H9 (cell line): ENCODE measurements at regions not wholly inside any gene's neighbourhood (a gene's known extent, or its start where the extent isn't known, plus 50 kb on each side); places are given as distances from the start of the nearest gene placed in this dataset.

Source experiments
- DNase-seq: peaks from one replicate; pipeline ENCODE4 v3.0.0-alpha.2; 2017
- H2AFZ ChIP-seq: one replicate; pipeline ENCODE4 v1.6.1; 2013; ENCODE audit warnings: mild to moderate bottlenecking, low read length, control low read depth, moderate library complexity
- H2AK5ac ChIP-seq: 2 replicates; pipeline ENCODE4 v1.6.1; 2013; ENCODE audit warnings: low read length, control low read depth, mixed read lengths; ENCODE audit not compliant: insufficient read length
- H2BK120ac ChIP-seq: one replicate; pipeline ENCODE4 v1.6.1; 2013; ENCODE audit warnings: low read depth, mild to moderate bottlenecking, low read length, control low read depth, inconsistent platforms; ENCODE audit not compliant: poor library complexity, severe bottlenecking
- H2BK12ac ChIP-seq: 2 replicates; pipeline ENCODE4 v1.6.1; 2013; ENCODE audit warnings: low read length, control low read depth, mixed read lengths, low read depth; ENCODE audit not compliant: insufficient read length
- H2BK15ac ChIP-seq: 2 replicates; pipeline ENCODE4 v1.6.1; 2013; ENCODE audit warnings: low read depth, low read length, control low read depth
- H2BK20ac ChIP-seq: one replicate; pipeline ENCODE4 v1.6.1; 2013; ENCODE audit warnings: low read depth, mild to moderate bottlenecking, low read length, control low read depth, inconsistent platforms; ENCODE audit not compliant: poor library complexity, severe bottlenecking
- H2BK5ac ChIP-seq: 2 replicates; pipeline ENCODE4 v1.6.1; 2013; ENCODE audit warnings: low read length, control low read depth, mixed read lengths; ENCODE audit not compliant: insufficient read length
- H3K14ac ChIP-seq: 2 replicates; pipeline ENCODE4 v1.6.1; 2013; ENCODE audit warnings: low read length, control low read depth; ENCODE audit not compliant: insufficient read depth
- H3K18ac ChIP-seq: 2 replicates; pipeline ENCODE4 v1.6.1; 2013; ENCODE audit warnings: low read depth, mild to moderate bottlenecking, mixed read lengths, low read length, control low read depth; ENCODE audit not compliant: insufficient read length
- H3K23ac ChIP-seq: 2 replicates; pipeline ENCODE4 v1.6.1; 2013; ENCODE audit warnings: low read length, control low read depth, mixed read lengths, low read depth; ENCODE audit not compliant: insufficient read length
- H3K23me2 ChIP-seq: 2 replicates; pipeline ENCODE4 v1.6.1; 2013; ENCODE audit warnings: low read depth, mild to moderate bottlenecking, mixed read lengths, low read length, control low read depth; ENCODE audit not compliant: insufficient read length, poor library complexity, severe bottlenecking
- H3K27ac ChIP-seq: 2 replicates; pipeline ENCODE4 v1.5.1; 2013; ENCODE audit warnings: low read length, control low read depth, mixed read lengths, low read depth; ENCODE audit not compliant: insufficient read length
- H3K27me3 ChIP-seq: 2 replicates; pipeline ENCODE4 v1.6.1; 2013; ENCODE audit warnings: low read length, control low read depth, inconsistent platforms; ENCODE audit not compliant: insufficient read depth
- H3K4ac ChIP-seq: 2 replicates; pipeline ENCODE4 v1.6.1; 2013; ENCODE audit warnings: low read depth, mild to moderate bottlenecking, control low read depth, inconsistent platforms, low read length, moderate library complexity
- H3K4me1 ChIP-seq: 2 replicates; pipeline ENCODE4 v1.6.1; 2013; ENCODE audit warnings: low read length, control low read depth, inconsistent platforms; ENCODE audit not compliant: insufficient read depth
- H3K4me2 ChIP-seq: 2 replicates; pipeline ENCODE4 v1.6.1; 2013; ENCODE audit warnings: low read length, control low read depth, mixed read lengths; ENCODE audit not compliant: insufficient read length, insufficient read depth
- H3K56ac ChIP-seq: 2 replicates; pipeline ENCODE4 v1.6.1; 2013; ENCODE audit warnings: low read depth, mild to moderate bottlenecking, mixed read lengths, low read length, control low read depth; ENCODE audit not compliant: insufficient read length
- H3K79me1 ChIP-seq: 2 replicates; pipeline ENCODE4 v1.6.1; 2013; ENCODE audit warnings: low read depth, mild to moderate bottlenecking, moderate library complexity, low read length, control low read depth, inconsistent platforms; ENCODE audit not compliant: insufficient read depth, poor library complexity, severe bottlenecking
- H3K79me2 ChIP-seq: 2 replicates; pipeline ENCODE4 v1.6.1; 2013; ENCODE audit warnings: low read length, control low read depth, inconsistent platforms; ENCODE audit not compliant: insufficient read depth
- H3K9ac ChIP-seq: 2 replicates; pipeline ENCODE4 v1.6.1; 2013; ENCODE audit warnings: low read length, control low read depth, mixed read lengths; ENCODE audit not compliant: insufficient read length; ENCODE audit errors: extremely low read depth
- H3K9me3 ChIP-seq: one replicate; pipeline ENCODE4 v1.6.1; 2013; ENCODE audit warnings: low read depth, low read length, inconsistent platforms; ENCODE audit not compliant: control insufficient read depth
- H3T11ph ChIP-seq: one replicate; pipeline ENCODE4 v1.6.1; 2013; ENCODE audit warnings: mild to moderate bottlenecking, low read length, control low read depth, inconsistent platforms
- H4K20me1 ChIP-seq: one replicate; pipeline ENCODE4 v1.6.1; 2013; ENCODE audit not compliant: control insufficient read depth, insufficient read length, insufficient read depth
- H4K5ac ChIP-seq: 2 replicates; pipeline ENCODE4 v1.6.1; 2013; ENCODE audit warnings: low read depth, mild to moderate bottlenecking, mixed read lengths, low read length, control low read depth; ENCODE audit not compliant: insufficient read length
- H4K8ac ChIP-seq: replicated peaks from 2 replicates; pipeline ENCODE4 v1.6.1; 2013; ENCODE audit warnings: low read length, control low read depth, mixed read lengths, low read depth; ENCODE audit not compliant: insufficient read length
- H4K91ac ChIP-seq: 2 replicates; pipeline ENCODE4 v1.6.1; 2013; ENCODE audit warnings: low read depth, mild to moderate bottlenecking, moderate library complexity, mixed read lengths, low read length, control low read depth; ENCODE audit not compliant: insufficient read length
- H3K27ac Mint-ChIP-seq, 3 experiments: 2 replicates in 2 of 3; 3 replicates in 1 of 3; pipeline ENCODE4 v1.8.0; 2020 to 2021; ENCODE audit warnings: mixed read lengths in 3 of 3, mild to moderate bottlenecking in 1 of 3, moderate library complexity in 1 of 3
- H3K27me3 Mint-ChIP-seq: 2 replicates; pipeline ENCODE4 v1.8.0; 2021; ENCODE audit warnings: low read depth, mild to moderate bottlenecking, moderate library complexity, mixed read lengths
- H3K36me3 Mint-ChIP-seq, 3 experiments: 2 replicates in 2 of 3; 3 replicates in 1 of 3; pipeline ENCODE4 v1.8.0; 2020 to 2021; ENCODE audit warnings: low read depth in 3 of 3, mixed read lengths in 3 of 3; ENCODE audit not compliant: insufficient read depth in 1 of 3
- H3K4me1 Mint-ChIP-seq, 2 experiments: 2 replicates each; pipeline ENCODE4 v1.8.0; 2020; ENCODE audit warnings: mixed read lengths in 2 of 2
- H3K4me3 Mint-ChIP-seq, 2 experiments: 2 replicates in 1 of 2; 3 replicates in 1 of 2; pipeline ENCODE4 v1.8.0; 2020 to 2021; ENCODE audit warnings: mild to moderate bottlenecking in 2 of 2, mixed read lengths in 2 of 2, moderate library complexity in 1 of 2
- H3K9me3 Mint-ChIP-seq, 2 experiments: 2 replicates in 1 of 2; 3 replicates in 1 of 2; pipeline ENCODE4 v1.8.0; 2020; ENCODE audit warnings: mild to moderate bottlenecking in 2 of 2, mixed read lengths in 2 of 2, moderate library complexity in 1 of 2
- WGBS: extraction: QIAGEN DNeasy Blood & Tissue Kit; methylation state at CpG from one replicate; pipeline ENCODE4 v1.1.7; 2013; ENCODE audit warnings: missing lambda C conversion rate, low lambda C conversion rate, mixed read lengths; ENCODE audit not compliant: insufficient read length; ENCODE audit errors: extremely low coverage; 5-methylcytosine and 5-hydroxymethylcytosine counted together
- TF ChIP-seq, protein P1 (sequence below): fragments of 200-600 bp; sonication (generic); conservative IDR thresholded peaks from 3 replicates; pipeline ENCODE4 v1.8.0; 2021; ENCODE audit warnings: antibody characterized with exemption, mild to moderate bottlenecking

DNA sequence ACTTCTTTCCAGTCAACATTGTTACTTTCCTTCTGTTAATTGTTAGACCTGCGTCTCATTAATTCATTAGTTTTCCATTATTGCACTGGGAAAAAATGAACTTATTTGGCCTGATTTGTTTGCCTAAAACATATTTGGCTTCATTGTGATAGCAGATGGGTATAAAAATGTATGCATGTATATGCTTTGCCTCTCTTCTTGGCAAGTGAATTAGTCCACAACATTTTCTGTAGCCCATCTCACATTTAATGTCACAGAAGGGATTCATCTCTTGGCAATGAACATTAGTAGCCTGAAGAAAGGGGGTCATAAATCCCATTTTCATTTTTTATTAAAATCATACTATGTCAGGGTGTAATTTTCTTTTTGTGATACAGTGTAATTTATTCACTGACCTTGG lies 125.2 kb downstream of the TUSC7 start:
- H3K9me3 ChIP-seq, result no peaks in the 10 kb centered on the region
- no peaks in the 10 kb centered on the region for H3K4me1 ChIP-seq
- H3K14ac ChIP-seq, result no peak overlapping the region
- H4K8ac ChIP-seq, result no peak overlapping the region
- H3K56ac ChIP-seq, result no peak overlapping the region
- no peak overlapping the region for H3K9ac ChIP-seq
- no peak overlapping the region for H2AK5ac ChIP-seq
- H3K4ac ChIP-seq, result no peak overlapping the region
- Mint-ChIP-seq H3K27me3 (no peaks in the 10 kb centered on the region), H3K4me3 (no peak overlapping the region), H3K4me1 (peaks cover 16 to 19% of the 10 kb centered on the region in 2 experiments), H3K27ac (no peak overlapping the region), H3K9me3 (no peaks in the 10 kb centered on the region), H3K36me3 (no peaks in the 10 kb centered on the region)
- no peak overlapping the region for H3K18ac ChIP-seq
- H2BK12ac ChIP-seq, result no peak overlapping the region
- H4K5ac ChIP-seq, result no peak overlapping the region
- no peaks in the 10 kb centered on the region for H3K23me2 ChIP-seq
- no peak overlapping the region for H3T11ph ChIP-seq
- no peak overlapping the region for H3K23ac ChIP-seq
- no peak overlapping the region for H3K4me2 ChIP-seq
- no peak overlapping the region for H2BK20ac ChIP-seq
- TF ChIP-seq, protein P1, sequence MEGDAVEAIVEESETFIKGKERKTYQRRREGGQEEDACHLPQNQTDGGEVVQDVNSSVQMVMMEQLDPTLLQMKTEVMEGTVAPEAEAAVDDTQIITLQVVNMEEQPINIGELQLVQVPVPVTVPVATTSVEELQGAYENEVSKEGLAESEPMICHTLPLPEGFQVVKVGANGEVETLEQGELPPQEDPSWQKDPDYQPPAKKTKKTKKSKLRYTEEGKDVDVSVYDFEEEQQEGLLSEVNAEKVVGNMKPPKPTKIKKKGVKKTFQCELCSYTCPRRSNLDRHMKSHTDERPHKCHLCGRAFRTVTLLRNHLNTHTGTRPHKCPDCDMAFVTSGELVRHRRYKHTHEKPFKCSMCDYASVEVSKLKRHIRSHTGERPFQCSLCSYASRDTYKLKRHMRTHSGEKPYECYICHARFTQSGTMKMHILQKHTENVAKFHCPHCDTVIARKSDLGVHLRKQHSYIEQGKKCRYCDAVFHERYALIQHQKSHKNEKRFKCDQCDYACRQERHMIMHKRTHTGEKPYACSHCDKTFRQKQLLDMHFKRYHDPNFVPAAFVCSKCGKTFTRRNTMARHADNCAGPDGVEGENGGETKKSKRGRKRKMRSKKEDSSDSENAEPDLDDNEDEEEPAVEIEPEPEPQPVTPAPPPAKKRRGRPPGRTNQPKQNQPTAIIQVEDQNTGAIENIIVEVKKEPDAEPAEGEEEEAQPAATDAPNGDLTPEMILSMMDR, result no peak
- no peaks in the 10 kb centered on the region for H3K27me3 ChIP-seq
- no peak overlapping the region for H2BK5ac ChIP-seq
- H2BK120ac ChIP-seq, result no peak overlapping the region
- no CpG with 5 or more reads among the region's 1 CpG for WGBS
- no peak overlapping the region for H3K27ac ChIP-seq
- H2BK15ac ChIP-seq, result no peak overlapping the region
- DNase-seq, result no peak
- no peaks in the 10 kb centered on the region for H3K79me2 ChIP-seq
- H3K79me1 ChIP-seq, result no peaks in the 10 kb centered on the region
- H4K20me1 ChIP-seq, result no peaks in the 10 kb centered on the region
- no peak overlapping the region for H4K91ac ChIP-seq
- no peak overlapping the region for H2AFZ ChIP-seq
